ENCODE measurements at regions not wholly inside any gene's neighbourhood (a gene's known extent, or its start where the extent isn't known, plus 50 kb on each side); places are given as distances from the start of the nearest gene placed in this dataset.
"Not testable (repeated sequence)": the region's sequence is repeated elsewhere in the genome, so short reads cannot be mapped to it uniquely, and the experiment has no call there.

DNA sequence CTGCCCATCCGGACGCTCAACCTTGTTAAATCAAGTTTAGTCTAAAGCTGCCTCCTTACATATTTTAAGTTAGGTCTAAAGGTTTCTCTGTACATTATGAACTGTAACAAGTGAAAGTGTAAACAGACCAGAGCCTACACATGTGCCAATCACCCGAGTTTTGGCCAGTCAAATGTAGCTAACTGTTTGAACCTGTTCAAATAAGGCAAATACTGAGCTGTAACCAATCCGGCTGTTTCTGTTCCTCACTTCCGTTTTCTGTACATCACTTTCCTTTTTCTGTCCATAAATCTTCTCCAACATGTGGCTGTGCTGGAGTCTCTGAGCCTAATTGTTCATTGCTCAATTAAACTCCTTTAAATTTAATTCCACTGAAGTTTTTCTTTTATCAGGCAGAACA is 113.3 kb upstream of the SHISA3 start:
- no peak overlapping the region for H4K12ac ChIP-seq (ENCODE audit: low read depth, low read length)
- no peak overlapping the region for H4K91ac ChIP-seq (ENCODE audit: low read depth, low read length)
- no peak overlapping the region for H3K14ac ChIP-seq (ENCODE audit: low read length)
- H3K4me3 ChIP-seq (ENCODE audit: low read depth, low read length): no peak overlapping the region
- H2BK120ac ChIP-seq (ENCODE audit: insufficient read depth, low read length, poor library complexity): no peak overlapping the region
- no peak overlapping the region for H3K27ac ChIP-seq (ENCODE audit: low read depth, low read length)
- no peak overlapping the region for H2BK12ac ChIP-seq (ENCODE audit: low read length)
- no peak overlapping the region for H2BK5ac ChIP-seq (ENCODE audit: low read depth, low read length, poor library complexity)
- H2AFZ ChIP-seq (ENCODE audit: insufficient read depth, low read length, poor library complexity): no peak overlapping the region
- no peaks in the 10 kb centered on the region for H3K9me3 ChIP-seq (ENCODE audit: insufficient read depth, low read depth, low read length)
- H3K4ac ChIP-seq (ENCODE audit: low read depth, low read length): no peak overlapping the region
- H3K27me3 ChIP-seq (ENCODE audit: insufficient read depth, low read length): no peaks in the 10 kb centered on the region
- no peak overlapping the region for H3K23ac ChIP-seq (ENCODE audit: low read length)
- no peaks in the 10 kb centered on the region for H3K36me3 ChIP-seq (ENCODE audit: control insufficient read depth in 1 of 2, insufficient read depth in 2 of 2, low read length in 2 of 2)
- H2AK5ac ChIP-seq (ENCODE audit: low read length): no peak overlapping the region
- no peak for DNase-seq
- H3K4me1 ChIP-seq (ENCODE audit: control insufficient read depth in 1 of 2, insufficient read depth in 2 of 2, low read length in 2 of 2): no peaks in the 10 kb centered on the region
- no CpG with 5 or more reads among the region's 5 CpGs for WGBS (ENCODE audit: extremely low coverage, insufficient coverage, insufficient read length)
- no peak overlapping the region for H4K8ac ChIP-seq (ENCODE audit: low read depth, low read length)
- H3K79me2 ChIP-seq (ENCODE audit: control insufficient read depth, insufficient read depth, low read length, poor library complexity): no peaks in the 10 kb centered on the region
- no peaks in the 10 kb centered on the region for H3K79me1 ChIP-seq (ENCODE audit: low read length)
- no peak overlapping the region for H3K4me2 ChIP-seq (ENCODE audit: low read length)
- H3K9ac ChIP-seq (ENCODE audit: low read length): no peak overlapping the region
- H3K18ac ChIP-seq (ENCODE audit: low read length): no peak overlapping the region

DNA sequence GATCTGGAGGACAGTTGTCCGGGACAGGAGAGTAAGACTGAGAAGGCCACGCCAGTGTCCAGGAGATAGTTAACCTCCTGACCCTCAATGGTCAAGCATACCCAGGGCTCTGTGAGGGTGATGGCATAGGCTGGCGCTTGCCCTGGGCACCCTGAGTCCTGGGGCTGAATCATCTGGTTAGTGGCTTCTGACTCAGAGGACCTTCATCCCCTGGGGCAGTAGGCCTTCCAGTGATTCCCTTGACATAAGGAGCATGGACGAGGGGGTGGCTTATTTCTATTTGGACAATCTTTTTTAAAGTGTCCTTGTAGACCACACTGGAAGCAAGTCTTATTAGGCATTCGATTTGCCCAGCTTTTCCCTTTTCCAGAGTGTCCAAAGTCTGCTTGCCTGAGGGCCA is 108.4 kb upstream of the SHISA3 start:
- H2BK5ac ChIP-seq (ENCODE audit: low read depth, low read length, poor library complexity); H4K8ac ChIP-seq (ENCODE audit: low read depth, low read length); H2AK5ac ChIP-seq (ENCODE audit: low read length); H3K23ac ChIP-seq (ENCODE audit: low read length); H3K27ac ChIP-seq (ENCODE audit: low read depth, low read length); H4K12ac ChIP-seq (ENCODE audit: low read depth, low read length); H3K9me3 ChIP-seq (ENCODE audit: insufficient read depth, low read depth, low read length); H3K4me3 ChIP-seq (ENCODE audit: low read depth, low read length); H2AFZ ChIP-seq (ENCODE audit: insufficient read depth, low read length, poor library complexity); H3K4me2 ChIP-seq (ENCODE audit: low read length); H3K4ac ChIP-seq (ENCODE audit: low read depth, low read length); H2BK120ac ChIP-seq (ENCODE audit: insufficient read depth, low read length, poor library complexity); DNase-seq; H3K9ac ChIP-seq (ENCODE audit: low read length); H3K14ac ChIP-seq (ENCODE audit: low read length); H3K36me3 ChIP-seq (ENCODE audit: control insufficient read depth in 1 of 2, insufficient read depth in 2 of 2, low read length in 2 of 2); H2BK12ac ChIP-seq (ENCODE audit: low read length); H4K91ac ChIP-seq (ENCODE audit: low read depth, low read length); H3K18ac ChIP-seq (ENCODE audit: low read length); H3K27me3 ChIP-seq (ENCODE audit: insufficient read depth, low read length); H3K4me1 ChIP-seq (ENCODE audit: control insufficient read depth in 1 of 2, insufficient read depth in 2 of 2, low read length in 2 of 2); H3K79me1 ChIP-seq (ENCODE audit: low read length); H3K79me2 ChIP-seq (ENCODE audit: control insufficient read depth, insufficient read depth, low read length, poor library complexity): not testable (repeated sequence)
- no CpG with 5 or more reads among the region's 5 CpGs for WGBS (ENCODE audit: extremely low coverage, insufficient coverage, insufficient read length)

DNA sequence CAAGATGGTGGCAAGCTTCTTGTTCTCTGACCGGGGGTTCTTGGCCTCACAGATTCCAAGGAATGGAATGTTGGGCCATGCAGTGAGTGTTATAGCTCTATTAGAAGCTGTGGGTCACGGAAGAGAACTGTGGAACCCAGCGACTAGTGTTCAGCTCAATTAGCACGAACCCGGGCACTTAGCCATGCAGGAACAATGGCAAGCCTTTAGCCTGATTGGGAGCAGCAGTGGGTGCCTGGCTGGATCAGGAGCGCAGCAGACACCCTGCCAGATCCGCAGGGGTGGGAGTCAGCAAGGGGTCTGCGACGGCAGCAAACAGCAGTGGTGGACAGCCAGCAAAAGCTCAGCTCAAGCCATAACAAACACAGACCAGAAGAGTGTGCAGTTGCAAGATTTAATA is 105.1 kb upstream of the SHISA3 start:
- not testable (repeated sequence) for H3K4ac ChIP-seq (ENCODE audit: low read depth, low read length); H3K4me1 ChIP-seq (ENCODE audit: control insufficient read depth in 1 of 2, insufficient read depth in 2 of 2, low read length in 2 of 2); H3K4me3 ChIP-seq (ENCODE audit: low read depth, low read length); H3K36me3 ChIP-seq (ENCODE audit: control insufficient read depth in 1 of 2, insufficient read depth in 2 of 2, low read length in 2 of 2); H3K23ac ChIP-seq (ENCODE audit: low read length); H2BK120ac ChIP-seq (ENCODE audit: insufficient read depth, low read length, poor library complexity); H4K91ac ChIP-seq (ENCODE audit: low read depth, low read length); H3K18ac ChIP-seq (ENCODE audit: low read length); H3K79me2 ChIP-seq (ENCODE audit: control insufficient read depth, insufficient read depth, low read length, poor library complexity); H3K4me2 ChIP-seq (ENCODE audit: low read length); H3K9ac ChIP-seq (ENCODE audit: low read length); H4K12ac ChIP-seq (ENCODE audit: low read depth, low read length); H3K9me3 ChIP-seq (ENCODE audit: insufficient read depth, low read depth, low read length); H3K27me3 ChIP-seq (ENCODE audit: insufficient read depth, low read length); H2AK5ac ChIP-seq (ENCODE audit: low read length); H3K27ac ChIP-seq (ENCODE audit: low read depth, low read length); H2AFZ ChIP-seq (ENCODE audit: insufficient read depth, low read length, poor library complexity); H3K79me1 ChIP-seq (ENCODE audit: low read length); H4K8ac ChIP-seq (ENCODE audit: low read depth, low read length); DNase-seq; H2BK12ac ChIP-seq (ENCODE audit: low read length); H3K14ac ChIP-seq (ENCODE audit: low read length); H2BK5ac ChIP-seq (ENCODE audit: low read depth, low read length, poor library complexity)
- no CpG with 5 or more reads among the region's 9 CpGs for WGBS (ENCODE audit: extremely low coverage, insufficient coverage, insufficient read length)

DNA sequence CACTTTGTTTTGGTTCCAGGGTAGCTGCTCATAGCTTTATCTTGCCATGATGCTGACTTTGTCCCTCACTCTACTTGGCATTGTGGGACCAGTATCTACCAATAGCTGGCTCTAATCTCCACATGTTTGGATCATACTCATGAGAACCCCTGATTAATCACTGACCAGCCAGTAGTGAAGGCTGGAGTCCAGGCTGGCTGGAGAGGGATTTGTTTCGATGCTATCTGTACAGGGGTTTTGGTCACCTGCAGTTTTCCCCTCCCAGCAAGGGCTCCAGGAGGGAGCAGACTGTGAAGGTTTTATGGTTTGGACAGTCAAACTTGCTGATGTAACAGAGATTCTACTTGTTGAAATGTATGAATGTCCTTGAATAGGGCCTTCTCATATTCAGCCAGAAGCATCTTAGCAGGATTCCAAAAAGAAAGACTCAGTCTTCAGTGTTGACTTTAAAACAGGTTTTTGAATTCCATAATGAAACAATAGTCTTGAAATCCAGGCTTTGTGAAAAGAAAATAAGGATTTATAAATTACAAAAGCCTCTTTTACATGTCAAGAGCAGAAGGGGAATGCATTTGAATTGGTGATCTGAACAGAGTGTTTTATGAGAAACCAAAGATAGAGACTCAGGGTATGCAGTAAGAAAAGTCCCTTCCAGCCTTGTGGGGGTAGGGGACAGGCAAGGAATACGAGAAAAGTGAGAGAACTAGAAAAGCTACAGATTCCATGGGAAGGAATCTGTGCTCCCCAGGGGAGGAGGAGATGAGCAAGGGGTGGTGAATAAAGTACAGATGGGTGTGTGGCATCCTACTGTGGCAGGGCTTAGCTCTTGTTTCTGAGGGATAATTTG is 103.1 kb upstream of the SHISA3 start:
- Histone ChIP-seq H3K79me1 (ENCODE audit: low read length) (no peaks in the 10 kb centered on the region), H2AFZ (ENCODE audit: insufficient read depth, low read length, poor library complexity) (no peak overlapping the region), H4K8ac (ENCODE audit: low read depth, low read length) (no peak overlapping the region), H3K23ac (ENCODE audit: low read length) (no peak overlapping the region), H3K4ac (ENCODE audit: low read depth, low read length) (no peak overlapping the region), H2AK5ac (ENCODE audit: low read length) (no peak overlapping the region), H3K14ac (ENCODE audit: low read length) (no peak overlapping the region), H3K9ac (ENCODE audit: low read length) (no peak overlapping the region), H3K36me3 (ENCODE audit: control insufficient read depth in 1 of 2, insufficient read depth in 2 of 2, low read length in 2 of 2) (no peaks in the 10 kb centered on the region), H3K27ac (ENCODE audit: low read depth, low read length) (no peak overlapping the region), H3K4me1 (ENCODE audit: control insufficient read depth in 1 of 2, insufficient read depth in 2 of 2, low read length in 2 of 2) (no peaks in the 10 kb centered on the region), H4K91ac (ENCODE audit: low read depth, low read length) (no peak overlapping the region), H2BK120ac (ENCODE audit: insufficient read depth, low read length, poor library complexity) (no peak overlapping the region), H3K27me3 (ENCODE audit: insufficient read depth, low read length) (no peaks in the 10 kb centered on the region), H3K18ac (ENCODE audit: low read length) (no peak overlapping the region), H2BK12ac (ENCODE audit: low read length) (no peak overlapping the region), H3K4me3 (ENCODE audit: low read depth, low read length) (no peak overlapping the region), H3K4me2 (ENCODE audit: low read length) (no peak overlapping the region), H3K79me2 (ENCODE audit: control insufficient read depth, insufficient read depth, low read length, poor library complexity) (no peaks in the 10 kb centered on the region), H4K12ac (ENCODE audit: low read depth, low read length) (no peak overlapping the region), H3K9me3 (ENCODE audit: insufficient read depth, low read depth, low read length) (no peaks in the 10 kb centered on the region), H2BK5ac (ENCODE audit: low read depth, low read length, poor library complexity) (no peak overlapping the region)
- no peak for DNase-seq
- WGBS (ENCODE audit: extremely low coverage, insufficient coverage, insufficient read length): no CpG with 5 or more reads among the region's 2 CpGs
